ENCODE measurements at regions not wholly inside any gene's neighbourhood (a gene's known extent, or its start where the extent isn't known, plus 50 kb on each side); places are given as distances from the start of the nearest gene placed in this dataset.

GRCh38 chr2:19228181-19228593 lies 130.2 kb downstream of the OSR1 start:
- no peak for TF ChIP-seq POLR2A (IDR thresholded peaks at IDR 0.05)
- no peak for TF ChIP-seq CTCF (IDR thresholded peaks at IDR 0.05)
- TF ChIP-seq EP300 (IDR thresholded peaks at IDR 0.05), result no peak

Measured in upper lobe of left lung (tissue), 4 donors.